ENCODE measurements at regions not wholly inside any gene's neighbourhood (a gene's known extent, or its start where the extent isn't known, plus 50 kb on each side); places are given as distances from the start of the nearest gene placed in this dataset.

DNA sequence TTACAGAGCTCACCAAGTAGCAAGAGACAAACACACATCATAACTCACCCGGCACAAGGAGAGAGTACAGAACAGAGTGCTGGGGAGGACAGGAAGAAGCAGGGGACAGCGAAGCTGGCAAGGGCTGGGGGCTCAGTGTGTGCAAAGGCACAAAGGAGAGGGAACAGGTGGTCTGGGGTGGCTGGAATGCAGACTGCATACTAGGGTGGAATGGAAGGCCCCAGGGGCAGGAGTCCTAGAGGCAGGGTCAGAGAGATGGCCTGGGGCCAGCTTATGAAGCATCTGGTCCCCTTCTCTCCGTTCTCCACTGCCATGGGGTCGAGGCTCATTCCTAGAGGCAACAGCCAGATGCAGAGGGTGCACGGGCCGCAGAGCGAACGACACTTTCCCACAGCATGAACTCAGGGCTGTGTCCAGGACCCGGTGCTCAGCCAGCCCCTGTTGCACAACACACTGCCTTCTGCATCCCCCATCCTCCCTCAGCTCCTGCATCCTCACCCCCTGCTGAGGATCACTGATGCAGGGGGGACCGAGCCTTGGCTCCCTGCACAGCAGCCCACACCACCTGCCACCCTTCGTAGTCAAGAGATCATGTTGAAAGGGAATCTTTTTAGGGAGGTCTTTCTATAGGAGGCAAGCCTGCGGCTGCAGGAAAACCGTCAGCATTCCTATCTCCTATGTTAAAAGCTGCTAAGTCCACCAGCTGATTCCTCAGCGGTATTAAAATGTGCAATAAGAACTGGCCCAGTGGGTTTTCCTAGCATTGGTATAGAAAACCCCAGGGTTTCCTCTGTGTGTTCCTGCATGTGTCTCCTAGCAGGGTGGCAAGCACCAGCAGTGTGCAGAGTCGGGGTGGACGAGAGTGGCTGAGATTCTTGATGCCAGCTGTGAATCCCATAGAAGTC is 293.5 kb downstream of the UACA start:
- H3K27ac ChIP-seq (ENCODE audit: low read depth, low read length): no peak overlapping the region
- no peaks in the 10 kb centered on the region for H3K9me3 ChIP-seq (ENCODE audit: control insufficient read depth, insufficient read depth, low read depth, low read length)
- H3K9ac ChIP-seq (ENCODE audit: low read length): no peak overlapping the region
- H3K4me3 ChIP-seq (ENCODE audit: low read depth, low read length): no peak overlapping the region
- no peaks in the 10 kb centered on the region for H3K36me3 ChIP-seq (ENCODE audit: control insufficient read depth, insufficient read depth, low read length)
- H3K27me3 ChIP-seq (ENCODE audit: control insufficient read depth, insufficient read depth, low read length): no peaks in the 10 kb centered on the region
- H3K4me1 ChIP-seq (ENCODE audit: control insufficient read depth, insufficient read depth, low read length): no peaks in the 10 kb centered on the region

DNA sequence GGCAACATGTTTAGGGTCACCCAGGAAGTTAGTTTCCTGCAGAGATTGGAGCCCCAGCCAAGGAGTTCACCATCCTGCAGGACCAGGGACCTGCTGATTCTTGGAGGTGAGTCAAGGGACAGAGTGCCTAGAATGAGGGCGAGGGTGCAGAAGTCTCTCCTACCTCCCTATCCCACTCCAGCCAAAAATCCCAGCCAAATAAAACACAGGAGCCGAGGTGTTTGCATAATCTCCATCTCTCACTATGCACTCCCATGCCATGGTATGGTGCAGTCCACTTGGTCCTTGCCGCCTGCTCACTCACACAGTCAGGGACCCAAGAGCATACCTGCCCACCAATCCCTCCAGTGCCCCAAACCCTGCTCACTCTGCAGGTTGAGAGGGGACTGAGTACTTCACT is 294.2 kb downstream of the UACA start:
- Histone ChIP-seq H3K4me3 (ENCODE audit: low read depth, low read length) (no peak overlapping the region), H3K4me1 (ENCODE audit: control insufficient read depth, insufficient read depth, low read length) (no peaks in the 10 kb centered on the region), H3K27me3 (ENCODE audit: control insufficient read depth, insufficient read depth, low read length) (no peaks in the 10 kb centered on the region), H3K9me3 (ENCODE audit: control insufficient read depth, insufficient read depth, low read depth, low read length) (no peaks in the 10 kb centered on the region), H3K9ac (ENCODE audit: low read length) (no peak overlapping the region), H3K36me3 (ENCODE audit: control insufficient read depth, insufficient read depth, low read length) (no peaks in the 10 kb centered on the region), H3K27ac (ENCODE audit: low read depth, low read length) (no peak overlapping the region)

DNA sequence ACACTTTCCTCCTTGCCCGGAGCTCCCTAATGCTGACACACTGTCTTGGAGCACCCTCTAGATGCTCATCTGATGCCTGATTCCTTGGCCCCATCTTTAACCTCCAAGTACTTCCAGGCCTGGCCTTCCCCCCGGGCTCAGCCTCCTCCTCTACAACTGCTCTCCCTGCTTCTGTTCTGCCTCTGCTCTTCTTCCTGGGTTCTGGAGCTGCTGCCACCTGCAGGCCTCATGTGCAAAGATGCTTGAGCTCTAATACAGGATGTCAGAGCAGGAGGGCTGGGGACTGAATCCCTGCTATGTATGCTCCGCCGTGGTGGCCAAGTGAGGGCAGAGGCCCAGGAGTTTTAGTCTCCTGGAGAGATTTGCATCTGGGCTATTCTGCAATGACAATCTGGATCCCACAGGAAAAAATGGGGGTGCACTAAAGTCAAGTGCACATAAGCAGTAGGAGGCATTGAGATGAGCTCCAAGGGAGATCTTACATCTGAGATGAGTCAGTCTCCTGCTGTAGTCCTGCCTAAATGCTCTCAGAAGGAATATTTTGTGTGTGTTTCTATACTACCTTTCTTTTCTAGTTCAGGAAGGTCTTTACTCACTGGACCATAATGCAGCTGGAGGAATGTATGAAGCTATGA is 296.3 kb downstream of the UACA start:
- Histone ChIP-seq H3K9ac (ENCODE audit: low read length) (no peak overlapping the region), H3K4me1 (ENCODE audit: control insufficient read depth, insufficient read depth, low read length) (no peaks in the 10 kb centered on the region), H3K9me3 (ENCODE audit: control insufficient read depth, insufficient read depth, low read depth, low read length) (no peaks in the 10 kb centered on the region), H3K27me3 (ENCODE audit: control insufficient read depth, insufficient read depth, low read length) (no peaks in the 10 kb centered on the region), H3K27ac (ENCODE audit: low read depth, low read length) (no peak overlapping the region), H3K36me3 (ENCODE audit: control insufficient read depth, insufficient read depth, low read length) (no peaks in the 10 kb centered on the region), H3K4me3 (ENCODE audit: low read depth, low read length) (no peak overlapping the region)

DNA sequence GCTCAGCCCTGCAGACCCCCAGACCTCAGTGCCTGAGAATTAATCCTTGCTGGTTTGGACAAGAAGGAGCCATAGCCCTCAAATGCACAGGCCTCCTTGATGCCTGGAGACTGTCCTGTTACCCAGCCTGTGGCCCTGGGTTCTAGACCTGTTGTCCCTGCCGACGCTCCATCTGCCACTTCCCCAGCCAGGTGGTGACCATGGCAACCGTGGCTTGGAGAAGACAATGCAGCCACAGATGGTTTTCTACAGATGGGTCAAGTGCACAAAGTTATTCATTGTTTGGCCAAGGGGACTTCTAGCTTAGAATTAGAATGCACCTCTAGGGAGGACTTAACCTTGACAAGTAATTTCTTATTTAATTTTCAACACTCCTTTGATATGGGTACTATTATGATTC is 297.1 kb downstream of the UACA start:
- no peaks in the 10 kb centered on the region for H3K4me1 ChIP-seq (ENCODE audit: control insufficient read depth, insufficient read depth, low read length)
- no peaks in the 10 kb centered on the region for H3K9me3 ChIP-seq (ENCODE audit: control insufficient read depth, insufficient read depth, low read depth, low read length)
- no peak overlapping the region for H3K4me3 ChIP-seq (ENCODE audit: low read depth, low read length)
- no peaks in the 10 kb centered on the region for H3K27me3 ChIP-seq (ENCODE audit: control insufficient read depth, insufficient read depth, low read length)
- no peaks in the 10 kb centered on the region for H3K36me3 ChIP-seq (ENCODE audit: control insufficient read depth, insufficient read depth, low read length)
- H3K9ac ChIP-seq (ENCODE audit: low read length): no peak overlapping the region
- no peak overlapping the region for H3K27ac ChIP-seq (ENCODE audit: low read depth, low read length)

DNA sequence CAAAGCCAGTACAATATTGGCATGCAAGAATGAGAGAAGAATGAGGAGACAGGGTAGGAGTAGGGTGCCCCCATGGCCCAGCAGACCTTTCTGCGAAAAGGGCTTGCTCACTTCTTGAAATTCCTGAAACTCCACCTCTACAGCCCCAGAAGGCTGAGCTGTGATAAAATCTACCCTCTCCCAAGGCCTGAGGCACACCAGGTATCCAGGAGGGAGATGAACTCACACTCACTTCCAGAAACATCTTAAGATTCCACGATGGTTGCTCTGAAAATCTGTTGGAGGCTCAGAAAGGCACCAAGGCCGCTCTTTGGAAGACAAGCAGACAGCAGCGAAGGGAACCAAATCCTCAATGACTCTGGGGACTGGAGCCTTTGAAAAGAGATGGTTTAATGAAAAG is 297.5 kb downstream of the UACA start:
- no peaks in the 10 kb centered on the region for H3K4me1 ChIP-seq (ENCODE audit: control insufficient read depth, insufficient read depth, low read length)
- no peaks in the 10 kb centered on the region for H3K9me3 ChIP-seq (ENCODE audit: control insufficient read depth, insufficient read depth, low read depth, low read length)
- H3K9ac ChIP-seq (ENCODE audit: low read length): no peak overlapping the region
- no peaks in the 10 kb centered on the region for H3K36me3 ChIP-seq (ENCODE audit: control insufficient read depth, insufficient read depth, low read length)
- no peak overlapping the region for H3K27ac ChIP-seq (ENCODE audit: low read depth, low read length)
- H3K27me3 ChIP-seq (ENCODE audit: control insufficient read depth, insufficient read depth, low read length): no peaks in the 10 kb centered on the region
- H3K4me3 ChIP-seq (ENCODE audit: low read depth, low read length): no peak overlapping the region

DNA sequence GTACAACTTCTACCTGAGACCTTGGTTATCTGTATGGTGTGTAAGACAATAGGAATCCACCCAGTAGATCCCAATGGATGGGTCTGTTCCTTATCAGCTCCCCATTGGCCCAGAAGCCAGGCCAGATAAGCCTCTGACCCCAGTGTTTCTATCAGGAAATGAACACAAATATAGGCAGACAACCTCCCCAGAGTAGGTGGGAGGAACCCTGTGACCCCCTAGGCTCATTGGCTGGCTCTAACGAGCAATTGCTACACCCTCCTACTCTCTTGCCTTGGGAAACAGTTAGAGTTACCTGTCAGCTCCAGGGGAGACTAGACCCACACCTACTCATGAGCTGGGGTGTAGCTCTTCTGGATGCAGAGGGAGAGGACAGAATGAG is 299.9 kb downstream of the UACA start:
- H3K36me3 ChIP-seq (ENCODE audit: control insufficient read depth, insufficient read depth, low read length): no peaks in the 10 kb centered on the region
- no peaks in the 10 kb centered on the region for H3K4me1 ChIP-seq (ENCODE audit: control insufficient read depth, insufficient read depth, low read length)
- no peak overlapping the region for H3K27ac ChIP-seq (ENCODE audit: low read depth, low read length)
- no peaks in the 10 kb centered on the region for H3K9me3 ChIP-seq (ENCODE audit: control insufficient read depth, insufficient read depth, low read depth, low read length)
- H3K9ac ChIP-seq (ENCODE audit: low read length): no peak overlapping the region
- H3K27me3 ChIP-seq (ENCODE audit: control insufficient read depth, insufficient read depth, low read length): no peaks in the 10 kb centered on the region
- H3K4me3 ChIP-seq (ENCODE audit: low read depth, low read length): no peak overlapping the region

DNA sequence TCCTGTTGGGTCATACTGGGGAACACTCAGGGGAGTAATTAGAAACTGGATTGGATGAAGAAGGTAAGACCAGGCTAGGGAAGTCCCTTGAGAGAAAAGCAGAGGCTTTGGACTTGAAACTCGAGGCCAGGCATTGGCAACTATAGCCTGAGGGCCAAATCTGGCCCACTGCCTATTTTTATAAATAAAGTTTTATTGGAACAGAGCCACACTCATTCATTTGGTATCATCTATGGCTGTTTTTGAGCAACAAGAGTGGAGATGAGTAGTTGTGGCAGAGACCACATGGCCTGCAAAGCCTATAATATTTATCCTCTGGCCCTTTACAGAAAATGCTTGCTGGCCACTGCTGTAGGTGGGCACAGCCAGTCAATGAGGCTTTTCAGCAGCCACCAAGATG is 301.4 kb downstream of the UACA start:
- Histone ChIP-seq H3K4me3 (ENCODE audit: low read depth, low read length) (no peak overlapping the region), H3K36me3 (ENCODE audit: control insufficient read depth, insufficient read depth, low read length) (no peaks in the 10 kb centered on the region), H3K9me3 (ENCODE audit: control insufficient read depth, insufficient read depth, low read depth, low read length) (no peaks in the 10 kb centered on the region), H3K27ac (ENCODE audit: low read depth, low read length) (no peak overlapping the region), H3K9ac (ENCODE audit: low read length) (no peak overlapping the region), H3K4me1 (ENCODE audit: control insufficient read depth, insufficient read depth, low read length) (no peaks in the 10 kb centered on the region), H3K27me3 (ENCODE audit: control insufficient read depth, insufficient read depth, low read length) (no peaks in the 10 kb centered on the region)

DNA sequence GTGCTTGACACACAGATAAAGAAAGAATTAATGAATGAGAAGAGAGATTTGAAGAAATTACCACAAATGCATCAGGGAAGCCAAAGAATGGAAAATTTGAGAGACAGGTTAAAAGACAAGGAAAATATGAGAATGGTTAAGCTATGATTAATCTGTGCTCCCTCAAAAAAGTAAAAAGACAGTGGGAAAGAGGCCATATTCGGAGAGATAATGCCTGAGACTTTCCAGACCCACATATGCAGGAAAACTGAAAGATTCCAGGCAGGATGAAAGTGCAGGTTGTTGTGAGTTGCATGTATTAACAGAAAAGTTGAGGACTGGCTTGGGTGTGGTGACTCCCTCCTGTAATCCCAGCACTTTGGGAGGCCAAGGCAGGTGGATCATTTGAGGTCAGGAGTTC is 302.3 kb downstream of the UACA start:
- Histone ChIP-seq H3K36me3 (ENCODE audit: control insufficient read depth, insufficient read depth, low read length) (no peaks in the 10 kb centered on the region), H3K27me3 (ENCODE audit: control insufficient read depth, insufficient read depth, low read length) (no peaks in the 10 kb centered on the region), H3K4me1 (ENCODE audit: control insufficient read depth, insufficient read depth, low read length) (no peaks in the 10 kb centered on the region), H3K27ac (ENCODE audit: low read depth, low read length) (no peak overlapping the region), H3K9ac (ENCODE audit: low read length) (no peak overlapping the region), H3K4me3 (ENCODE audit: low read depth, low read length) (no peak overlapping the region), H3K9me3 (ENCODE audit: control insufficient read depth, insufficient read depth, low read depth, low read length) (no peaks in the 10 kb centered on the region)

DNA sequence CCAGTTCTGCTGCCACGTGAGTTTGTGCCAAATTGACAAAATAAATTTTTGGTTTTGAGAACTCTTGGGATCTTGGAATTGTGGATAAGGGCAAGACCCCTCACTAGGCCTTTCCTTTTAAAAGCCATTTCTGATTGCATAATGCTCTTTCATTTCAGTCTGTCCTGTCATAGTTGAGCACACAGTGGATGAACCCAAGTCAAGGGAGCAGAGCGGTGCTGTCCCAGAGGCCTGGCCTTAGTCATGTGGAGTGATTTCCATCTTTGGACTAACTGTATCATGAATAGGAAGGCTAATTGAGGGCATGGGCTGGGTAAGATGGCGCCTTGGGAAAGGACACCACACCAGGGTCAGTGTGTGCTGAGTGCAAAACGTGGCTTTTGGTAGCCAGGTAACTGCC is 304.0 kb downstream of the UACA start:
- no peaks in the 10 kb centered on the region for H3K4me1 ChIP-seq (ENCODE audit: control insufficient read depth, insufficient read depth, low read length)
- H3K27me3 ChIP-seq (ENCODE audit: control insufficient read depth, insufficient read depth, low read length): no peaks in the 10 kb centered on the region
- no peaks in the 10 kb centered on the region for H3K9me3 ChIP-seq (ENCODE audit: control insufficient read depth, insufficient read depth, low read depth, low read length)
- no peak overlapping the region for H3K4me3 ChIP-seq (ENCODE audit: low read depth, low read length)
- H3K36me3 ChIP-seq (ENCODE audit: control insufficient read depth, insufficient read depth, low read length): no peaks in the 10 kb centered on the region
- no peak overlapping the region for H3K9ac ChIP-seq (ENCODE audit: low read length)
- H3K27ac ChIP-seq (ENCODE audit: low read depth, low read length): no peak overlapping the region

DNA sequence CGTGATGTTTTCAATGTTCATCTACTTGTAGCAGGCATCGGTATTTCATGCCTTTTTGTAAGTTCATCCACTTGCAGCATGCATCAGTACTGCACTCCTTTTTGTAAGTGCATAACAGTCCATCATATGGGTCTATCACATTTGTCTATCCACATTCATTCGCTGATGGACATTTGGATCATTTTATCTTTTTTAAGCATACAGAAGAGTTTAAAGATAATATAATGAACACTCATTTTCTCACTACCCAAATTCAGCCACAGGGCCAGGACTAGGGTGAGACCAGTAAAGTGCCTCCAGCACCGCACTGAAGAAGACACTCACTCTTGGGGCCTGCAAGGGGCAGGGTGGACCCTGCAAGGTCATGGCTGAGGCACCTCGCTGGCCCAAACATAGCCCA is 309.6 kb downstream of the UACA start:
- Histone ChIP-seq H3K27me3 (ENCODE audit: control insufficient read depth, insufficient read depth, low read length) (0 out of 2 replicates have a peak, but pooled peaks cover 19% of the 10 kb centered on the region), H3K36me3 (ENCODE audit: control insufficient read depth, insufficient read depth, low read length) (no peaks in the 10 kb centered on the region), H3K4me3 (ENCODE audit: low read depth, low read length) (no peak overlapping the region), H3K9me3 (ENCODE audit: control insufficient read depth, insufficient read depth, low read depth, low read length) (no peaks in the 10 kb centered on the region), H3K4me1 (ENCODE audit: control insufficient read depth, insufficient read depth, low read length) (peaks cover 16% of the 10 kb centered on the region), H3K9ac (ENCODE audit: low read length) (no peak overlapping the region), H3K27ac (ENCODE audit: low read depth, low read length) (no peak overlapping the region)

DNA sequence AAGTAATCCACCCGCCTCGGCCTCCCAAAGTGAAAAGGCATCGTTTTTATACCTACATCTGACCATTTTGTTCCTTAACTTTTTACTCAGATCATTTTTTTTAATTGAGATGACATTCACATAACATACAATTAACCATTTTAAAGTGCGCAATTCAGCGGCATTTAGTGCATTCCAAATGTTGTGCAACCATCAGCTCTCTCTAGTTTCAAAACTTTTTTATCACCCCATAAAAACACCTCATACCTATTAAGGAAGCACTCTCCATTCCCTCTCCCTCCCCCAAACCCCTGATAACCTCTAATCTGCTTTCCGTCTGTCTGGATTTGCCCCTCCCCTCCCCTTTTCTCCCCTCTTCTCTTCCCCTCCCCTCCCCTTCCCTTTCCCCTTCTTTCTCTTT is 310.1 kb downstream of the UACA start:
- Histone ChIP-seq H3K4me3 (ENCODE audit: low read depth, low read length) (no peak overlapping the region), H3K9me3 (ENCODE audit: control insufficient read depth, insufficient read depth, low read depth, low read length) (no peaks in the 10 kb centered on the region), H3K27ac (ENCODE audit: low read depth, low read length) (no peak overlapping the region), H3K4me1 (ENCODE audit: control insufficient read depth, insufficient read depth, low read length) (peaks cover 16% of the 10 kb centered on the region), H3K36me3 (ENCODE audit: control insufficient read depth, insufficient read depth, low read length) (no peaks in the 10 kb centered on the region), H3K27me3 (ENCODE audit: control insufficient read depth, insufficient read depth, low read length) (peaks cover 24% of the 10 kb centered on the region; the same call in 1 of the 2 replicates), H3K9ac (ENCODE audit: low read length) (no peak overlapping the region)
